ENCODE measurements at regions not wholly inside any gene's neighbourhood (a gene's known extent, or its start where the extent isn't known, plus 50 kb on each side); places are given as distances from the start of the nearest gene placed in this dataset.

DNA sequence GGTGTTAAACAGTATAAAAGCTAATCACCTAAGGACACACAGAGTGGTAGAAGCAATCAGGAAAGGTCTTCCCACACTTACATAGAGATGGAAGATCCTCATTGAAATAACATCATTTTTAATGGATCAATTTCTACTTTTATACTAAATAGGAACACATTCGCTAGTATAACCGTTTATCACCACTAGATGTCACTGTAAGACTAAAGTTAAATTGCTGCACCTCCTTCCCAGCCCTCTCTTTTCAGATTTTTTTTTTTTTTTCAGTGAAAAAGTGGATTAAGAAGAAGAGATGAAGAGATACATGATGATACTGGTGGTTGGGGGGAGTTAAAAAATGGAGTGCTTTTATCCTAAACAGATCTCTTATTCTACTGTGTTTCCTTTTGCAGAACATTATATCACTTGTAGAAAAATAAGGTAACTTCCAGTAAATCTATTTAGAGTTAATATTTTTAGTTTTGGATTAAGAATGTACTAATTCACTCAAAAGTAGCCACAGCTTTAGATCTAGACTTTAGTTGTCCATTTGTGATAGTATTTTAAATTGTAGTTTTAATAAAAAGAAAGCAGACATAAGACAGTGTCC is 116.9 kb upstream of the ARRDC3 start:
- Histone ChIP-seq H3K36me3 (ENCODE audit: insufficient read depth, low read length) (no peaks in the 10 kb centered on the region), H3F3A (ENCODE audit: insufficient read depth, low read length, poor library complexity, severe bottlenecking) (no peaks in the 10 kb centered on the region), H4K20me1 (ENCODE audit: insufficient read depth) (no peaks in the 10 kb centered on the region), H3K4me3 (ENCODE audit: low read length) (no peak overlapping the region), H3K9me3 (ENCODE audit: low read length) (no peaks in the 10 kb centered on the region), H3K9ac (ENCODE audit: low read length) (no peak overlapping the region), H3K27ac (ENCODE audit: low read length) (no peak overlapping the region), H3K4me2 (ENCODE audit: low read length) (no peak overlapping the region), H3K79me2 (replicated peaks; ENCODE audit: insufficient read depth, low read length) (no peaks in the 10 kb centered on the region), H3K27me3 (ENCODE audit: insufficient read depth, low read depth, low read length) (no peaks in the 10 kb centered on the region), H2AFZ (ENCODE audit: low read depth, low read length) (no peak overlapping the region), H3K9me2 (ENCODE audit: insufficient read depth, low read length) (no peaks in the 10 kb centered on the region)
- TF ChIP-seq, protein P1, sequence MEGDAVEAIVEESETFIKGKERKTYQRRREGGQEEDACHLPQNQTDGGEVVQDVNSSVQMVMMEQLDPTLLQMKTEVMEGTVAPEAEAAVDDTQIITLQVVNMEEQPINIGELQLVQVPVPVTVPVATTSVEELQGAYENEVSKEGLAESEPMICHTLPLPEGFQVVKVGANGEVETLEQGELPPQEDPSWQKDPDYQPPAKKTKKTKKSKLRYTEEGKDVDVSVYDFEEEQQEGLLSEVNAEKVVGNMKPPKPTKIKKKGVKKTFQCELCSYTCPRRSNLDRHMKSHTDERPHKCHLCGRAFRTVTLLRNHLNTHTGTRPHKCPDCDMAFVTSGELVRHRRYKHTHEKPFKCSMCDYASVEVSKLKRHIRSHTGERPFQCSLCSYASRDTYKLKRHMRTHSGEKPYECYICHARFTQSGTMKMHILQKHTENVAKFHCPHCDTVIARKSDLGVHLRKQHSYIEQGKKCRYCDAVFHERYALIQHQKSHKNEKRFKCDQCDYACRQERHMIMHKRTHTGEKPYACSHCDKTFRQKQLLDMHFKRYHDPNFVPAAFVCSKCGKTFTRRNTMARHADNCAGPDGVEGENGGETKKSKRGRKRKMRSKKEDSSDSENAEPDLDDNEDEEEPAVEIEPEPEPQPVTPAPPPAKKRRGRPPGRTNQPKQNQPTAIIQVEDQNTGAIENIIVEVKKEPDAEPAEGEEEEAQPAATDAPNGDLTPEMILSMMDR (IDR thresholded peaks at IDR 0.05; ENCODE audit: poor library complexity, severe bottlenecking) = peak; percentile 87
- TF ChIP-seq EP300 (conservative IDR thresholded peaks at IDR 0.05; ENCODE audit: poor library complexity, severe bottlenecking) = no peak
- TF ChIP-seq SMC3 (conservative IDR thresholded peaks at IDR 0.05; ENCODE audit: poor library complexity) = peak; percentile 91
- TF ChIP-seq, protein P2, sequence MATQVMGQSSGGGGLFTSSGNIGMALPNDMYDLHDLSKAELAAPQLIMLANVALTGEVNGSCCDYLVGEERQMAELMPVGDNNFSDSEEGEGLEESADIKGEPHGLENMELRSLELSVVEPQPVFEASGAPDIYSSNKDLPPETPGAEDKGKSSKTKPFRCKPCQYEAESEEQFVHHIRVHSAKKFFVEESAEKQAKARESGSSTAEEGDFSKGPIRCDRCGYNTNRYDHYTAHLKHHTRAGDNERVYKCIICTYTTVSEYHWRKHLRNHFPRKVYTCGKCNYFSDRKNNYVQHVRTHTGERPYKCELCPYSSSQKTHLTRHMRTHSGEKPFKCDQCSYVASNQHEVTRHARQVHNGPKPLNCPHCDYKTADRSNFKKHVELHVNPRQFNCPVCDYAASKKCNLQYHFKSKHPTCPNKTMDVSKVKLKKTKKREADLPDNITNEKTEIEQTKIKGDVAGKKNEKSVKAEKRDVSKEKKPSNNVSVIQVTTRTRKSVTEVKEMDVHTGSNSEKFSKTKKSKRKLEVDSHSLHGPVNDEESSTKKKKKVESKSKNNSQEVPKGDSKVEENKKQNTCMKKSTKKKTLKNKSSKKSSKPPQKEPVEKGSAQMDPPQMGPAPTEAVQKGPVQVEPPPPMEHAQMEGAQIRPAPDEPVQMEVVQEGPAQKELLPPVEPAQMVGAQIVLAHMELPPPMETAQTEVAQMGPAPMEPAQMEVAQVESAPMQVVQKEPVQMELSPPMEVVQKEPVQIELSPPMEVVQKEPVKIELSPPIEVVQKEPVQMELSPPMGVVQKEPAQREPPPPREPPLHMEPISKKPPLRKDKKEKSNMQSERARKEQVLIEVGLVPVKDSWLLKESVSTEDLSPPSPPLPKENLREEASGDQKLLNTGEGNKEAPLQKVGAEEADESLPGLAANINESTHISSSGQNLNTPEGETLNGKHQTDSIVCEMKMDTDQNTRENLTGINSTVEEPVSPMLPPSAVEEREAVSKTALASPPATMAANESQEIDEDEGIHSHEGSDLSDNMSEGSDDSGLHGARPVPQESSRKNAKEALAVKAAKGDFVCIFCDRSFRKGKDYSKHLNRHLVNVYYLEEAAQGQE (IDR thresholded peaks at IDR 0.05; ENCODE audit: borderline replicate concordance) = no peak
- TF ChIP-seq RAD21 (conservative IDR thresholded peaks at IDR 0.05) = peak; percentile 92

DNA sequence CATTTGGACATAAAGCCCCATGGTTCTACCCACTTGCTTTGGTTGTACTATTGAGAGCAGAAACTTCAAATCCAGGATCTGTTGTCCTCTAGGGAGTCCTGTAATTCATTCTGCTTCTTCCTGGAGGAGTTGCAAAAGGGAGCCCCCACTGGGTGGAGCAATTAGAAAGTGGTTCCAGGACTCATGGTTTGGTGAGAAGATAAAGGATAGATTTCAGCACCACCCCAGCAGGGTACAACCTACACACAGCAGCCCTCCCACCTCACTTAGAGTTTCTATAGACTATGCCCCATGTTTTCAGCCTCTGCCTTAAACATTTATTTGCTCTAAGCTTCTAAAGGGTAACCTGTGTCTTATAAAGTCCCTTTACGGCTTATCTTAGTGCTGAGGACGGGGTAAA is 112.6 kb upstream of the ARRDC3 start:
- Histone ChIP-seq H2AFZ (ENCODE audit: low read depth, low read length) (no peak overlapping the region), H3K79me2 (replicated peaks; ENCODE audit: insufficient read depth, low read length) (no peaks in the 10 kb centered on the region), H3K9me3 (ENCODE audit: low read length) (no peaks in the 10 kb centered on the region), H3K27me3 (ENCODE audit: insufficient read depth, low read depth, low read length) (no peaks in the 10 kb centered on the region), H3K9ac (ENCODE audit: low read length) (no peak overlapping the region), H3K4me2 (ENCODE audit: low read length) (no peak overlapping the region), H4K20me1 (ENCODE audit: insufficient read depth) (no peaks in the 10 kb centered on the region), H3K9me2 (ENCODE audit: insufficient read depth, low read length) (no peaks in the 10 kb centered on the region), H3F3A (ENCODE audit: insufficient read depth, low read length, poor library complexity, severe bottlenecking) (no peaks in the 10 kb centered on the region), H3K27ac (ENCODE audit: low read length) (no peak overlapping the region), H3K36me3 (ENCODE audit: insufficient read depth, low read length) (no peaks in the 10 kb centered on the region), H3K4me3 (ENCODE audit: low read length) (no peak overlapping the region)
- no peak for TF ChIP-seq RAD21 (conservative IDR thresholded peaks at IDR 0.05)
- TF ChIP-seq TAF1 (IDR thresholded peaks at IDR 0.05; ENCODE audit: low read depth) = no peak
- no peak for TF ChIP-seq SMC3 (conservative IDR thresholded peaks at IDR 0.05; ENCODE audit: poor library complexity)
- TF ChIP-seq, protein P2 (IDR thresholded peaks at IDR 0.05; ENCODE audit: borderline replicate concordance) = no peak
- TF ChIP-seq, protein P1 (IDR thresholded peaks at IDR 0.05; ENCODE audit: poor library complexity, severe bottlenecking) = no peak
- no peak for TF ChIP-seq EP300 (conservative IDR thresholded peaks at IDR 0.05; ENCODE audit: poor library complexity, severe bottlenecking)
- no peak for TF ChIP-seq EZH2 (IDR thresholded peaks at IDR 0.05; ENCODE audit: borderline replicate concordance, insufficient read depth, low read length, poor library complexity, severe bottlenecking)
- TF ChIP-seq POLR2AphosphoS5 (IDR thresholded peaks at IDR 0.05) = no peak
- TF ChIP-seq MXI1 (conservative IDR thresholded peaks at IDR 0.05; ENCODE audit: poor library complexity, severe bottlenecking) = no peak
